Fibroblast of pulmonary artery (primary cell): ENCODE measurements at regions not wholly inside any gene's neighbourhood (a gene's known extent, or its start where the extent isn't known, plus 50 kb on each side); places are given as distances from the start of the nearest gene placed in this dataset.

ENCODE experiments used
- DNase-seq: peaks from one replicate; pipeline ENCODE4 v3.0.0-alpha.2; 2010; ENCODE audit warnings: low read depth
- H3K4me3 ChIP-seq: replicated peaks from 2 replicates; pipeline ENCODE4 v1.5.1; 2011; ENCODE audit warnings: low read depth, mild to moderate bottlenecking, control low read depth, low read length, moderate library complexity
- TF ChIP-seq, protein P1 (sequence below): IDR thresholded peaks from 2 replicates; pipeline ENCODE4 v1.5.1; 2011; ENCODE audit warnings: mild to moderate bottlenecking, control low read depth, low read length, inconsistent platforms; ENCODE audit errors: missing control alignments

GRCh38 chrX:82081027-82081426, 879.1 kb downstream of the SH3BGRL start:
- DNase-seq = no peak
- TF ChIP-seq, protein P1, sequence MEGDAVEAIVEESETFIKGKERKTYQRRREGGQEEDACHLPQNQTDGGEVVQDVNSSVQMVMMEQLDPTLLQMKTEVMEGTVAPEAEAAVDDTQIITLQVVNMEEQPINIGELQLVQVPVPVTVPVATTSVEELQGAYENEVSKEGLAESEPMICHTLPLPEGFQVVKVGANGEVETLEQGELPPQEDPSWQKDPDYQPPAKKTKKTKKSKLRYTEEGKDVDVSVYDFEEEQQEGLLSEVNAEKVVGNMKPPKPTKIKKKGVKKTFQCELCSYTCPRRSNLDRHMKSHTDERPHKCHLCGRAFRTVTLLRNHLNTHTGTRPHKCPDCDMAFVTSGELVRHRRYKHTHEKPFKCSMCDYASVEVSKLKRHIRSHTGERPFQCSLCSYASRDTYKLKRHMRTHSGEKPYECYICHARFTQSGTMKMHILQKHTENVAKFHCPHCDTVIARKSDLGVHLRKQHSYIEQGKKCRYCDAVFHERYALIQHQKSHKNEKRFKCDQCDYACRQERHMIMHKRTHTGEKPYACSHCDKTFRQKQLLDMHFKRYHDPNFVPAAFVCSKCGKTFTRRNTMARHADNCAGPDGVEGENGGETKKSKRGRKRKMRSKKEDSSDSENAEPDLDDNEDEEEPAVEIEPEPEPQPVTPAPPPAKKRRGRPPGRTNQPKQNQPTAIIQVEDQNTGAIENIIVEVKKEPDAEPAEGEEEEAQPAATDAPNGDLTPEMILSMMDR = no peak
- no peak overlapping the region for H3K4me3 ChIP-seq

DNA sequence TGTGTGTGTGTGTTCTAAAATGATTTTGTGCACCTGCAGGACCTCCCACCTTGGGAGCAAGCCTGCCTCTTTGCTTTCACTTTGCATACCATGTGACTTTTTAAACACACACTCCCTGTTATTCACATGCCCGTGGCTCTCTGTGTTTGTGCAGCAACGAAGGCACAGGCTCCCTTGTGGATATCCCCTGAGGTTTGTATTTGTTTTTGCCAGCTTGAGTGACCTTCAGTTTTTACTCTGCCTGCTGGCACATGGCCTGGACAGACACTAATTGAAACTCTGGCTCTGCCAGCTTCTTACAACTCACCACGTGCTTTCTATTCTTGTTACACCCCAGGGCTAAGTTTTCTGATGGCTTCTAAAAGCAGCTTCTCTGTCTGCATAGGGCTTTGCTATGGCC, 885.8 kb downstream of the SH3BGRL start:
- no peak for DNase-seq
- H3K4me3 ChIP-seq = no peak overlapping the region
- TF ChIP-seq, protein P1 = no peak

- no peak overlapping the region for H3K4me3 ChIP-seq
- TF ChIP-seq, protein P1 = no peak
- no peak for DNase-seq
Measured at GRCh38 chrX:82092307-82092706, 890.4 kb downstream of the SH3BGRL start.

DNA sequence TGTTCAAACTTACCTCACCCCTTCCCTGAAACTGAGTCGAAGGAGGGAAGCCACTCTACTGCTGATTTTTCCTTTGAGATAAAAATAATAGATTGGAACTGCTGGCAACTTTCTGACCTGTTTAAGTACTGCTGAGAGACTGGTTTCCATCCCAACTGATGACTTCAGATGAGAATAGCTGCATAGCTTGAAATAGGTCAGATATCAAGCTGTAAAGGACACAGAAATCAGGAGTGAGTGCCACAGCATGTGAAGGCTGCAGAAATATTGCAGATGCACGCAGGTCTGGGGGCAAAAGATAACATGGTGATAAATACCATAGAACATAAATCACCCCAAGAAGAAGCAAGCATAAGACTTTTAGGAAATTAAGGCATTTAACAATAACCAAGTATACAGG, 923.2 kb downstream of the SH3BGRL start:
- DNase-seq = no peak
- TF ChIP-seq, protein P1 = no peak

GRCh38 chrX:82127228-82128123, 925.6 kb downstream of the SH3BGRL start:
- H3K4me3 ChIP-seq = no peak overlapping the region
- DNase-seq = no peak

More for the DNA sequence above, 923.2 kb downstream of the SH3BGRL start:
- no peak overlapping the region for H3K4me3 ChIP-seq

GRCh38 chrX:82134378-82134777, 932.5 kb downstream of the SH3BGRL start:
- no peak for DNase-seq
- H3K4me3 ChIP-seq = no peak overlapping the region
- TF ChIP-seq, protein P1 = no peak

More at GRCh38 chrX:82127228-82128123, 925.6 kb downstream of the SH3BGRL start:
- TF ChIP-seq, protein P1 = no peak

GRCh38 chrX:82141942-82142341, 940.0 kb downstream of the SH3BGRL start:
- no peak for DNase-seq
- TF ChIP-seq, protein P1 = no peak
- H3K4me3 ChIP-seq = no peak overlapping the region
